Thyroid gland (tissue), 4 donors: ENCODE measurements at regions not wholly inside any gene's neighbourhood (a gene's known extent, or its start where the extent isn't known, plus 50 kb on each side); places are given as distances from the start of the nearest gene placed in this dataset.

Experiments
- CTCF ChIP-seq, 6 experiments: fragments of 200-600 bp in 3 of 6; fragments of 450-650 bp in 3 of 6; sonication (generic) in 3 of 6; IDR thresholded peaks; one replicate each; pipeline ENCODE4 v1.5.1; 2016 to 2019; ENCODE audit warnings: antibody characterized with exemption in 6 of 6, mild to moderate bottlenecking in 2 of 6, inconsistent platforms in 1 of 6, moderate library complexity in 1 of 6
- POLR2A ChIP-seq, 2 donors: fragments of 450-650 bp; IDR thresholded peaks; one replicate each; pipeline ENCODE4 v1.6.1; 2017; ENCODE audit warnings: antibody characterized with exemption in 2 of 2, mild to moderate bottlenecking in 2 of 2, moderate library complexity in 1 of 2

- TF ChIP-seq POLR2A (IDR thresholded peaks at IDR 0.05) (no peak), CTCF (IDR thresholded peaks at IDR 0.05) (no peak)
Observed at GRCh38 chr3:181791056-181791955, 79.6 kb downstream of the SOX2 start.
